ENCODE measurements at regions not wholly inside any gene's neighbourhood (a gene's known extent, or its start where the extent isn't known, plus 50 kb on each side); places are given as distances from the start of the nearest gene placed in this dataset.

DNA sequence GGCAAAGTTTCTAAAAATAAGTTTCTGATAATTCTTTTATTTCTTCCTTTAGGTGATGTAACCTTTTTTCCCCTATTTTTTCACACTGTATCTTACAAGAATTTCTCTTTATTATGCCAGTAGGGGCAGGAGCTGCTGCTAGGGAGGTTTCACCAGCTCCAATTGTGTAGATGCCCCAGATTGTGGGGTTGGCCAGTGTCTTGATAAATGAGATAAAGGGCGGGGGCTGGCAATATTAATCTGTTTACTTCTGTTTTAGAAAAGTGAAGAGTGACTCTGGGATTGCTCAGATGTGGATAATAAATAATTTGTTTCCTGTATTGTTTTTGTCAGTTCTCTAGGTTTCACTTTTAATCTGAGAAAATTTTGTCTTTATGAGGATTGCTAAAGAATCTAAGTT, 190.4 kb downstream of the MC4R start:
- H3K4me1 ChIP-seq (ENCODE audit: control insufficient read depth, insufficient read depth, low read length) = no peaks in the 10 kb centered on the region
- no peak overlapping the region for H3K4me3 ChIP-seq
- BruUV-seq (replicated peaks) = no TSS peak
- H3K4me2 ChIP-seq (ENCODE audit: control insufficient read depth, insufficient read depth) = no peak overlapping the region
- no peaks in the 10 kb centered on the region for H3K9me3 ChIP-seq (replicated peaks; ENCODE audit: control insufficient read depth, insufficient read depth, low read length)
- DNase-seq (ENCODE audit: low read depth, low spot score) (no peak), ATAC-seq (no peak), FAIRE-seq (no peak)
- RAD21 ChIA-PET (ENCODE audit: unreplicated experiment) = no interaction called here
- no peak overlapping the region for H3K9ac ChIP-seq (ENCODE audit: control insufficient read depth, insufficient read depth, low read length)
- no peak overlapping the region for H3K27ac ChIP-seq (ENCODE audit: control insufficient read depth, insufficient read depth)
- in situ Hi-C loops (cut with MboI) = no loop called here
- no peak for TF ChIP-seq NFYB (IDR thresholded peaks at IDR 0.05; ENCODE audit: insufficient read depth, low read depth, low read length)
- no peak for TF ChIP-seq MYB (IDR thresholded peaks at IDR 0.05; ENCODE audit: borderline replicate concordance, low read depth, low read length)
- TF ChIP-seq RFX5 (IDR thresholded peaks at IDR 0.05; ENCODE audit: low read depth, low read length) = no peak
- no peak for TF ChIP-seq SMAD5 (IDR thresholded peaks at IDR 0.05; ENCODE audit: low read depth)
- no peak for TF ChIP-seq NFIC (IDR thresholded peaks at IDR 0.05; ENCODE audit: low read depth, low read length)
- TF ChIP-seq, protein P1, sequence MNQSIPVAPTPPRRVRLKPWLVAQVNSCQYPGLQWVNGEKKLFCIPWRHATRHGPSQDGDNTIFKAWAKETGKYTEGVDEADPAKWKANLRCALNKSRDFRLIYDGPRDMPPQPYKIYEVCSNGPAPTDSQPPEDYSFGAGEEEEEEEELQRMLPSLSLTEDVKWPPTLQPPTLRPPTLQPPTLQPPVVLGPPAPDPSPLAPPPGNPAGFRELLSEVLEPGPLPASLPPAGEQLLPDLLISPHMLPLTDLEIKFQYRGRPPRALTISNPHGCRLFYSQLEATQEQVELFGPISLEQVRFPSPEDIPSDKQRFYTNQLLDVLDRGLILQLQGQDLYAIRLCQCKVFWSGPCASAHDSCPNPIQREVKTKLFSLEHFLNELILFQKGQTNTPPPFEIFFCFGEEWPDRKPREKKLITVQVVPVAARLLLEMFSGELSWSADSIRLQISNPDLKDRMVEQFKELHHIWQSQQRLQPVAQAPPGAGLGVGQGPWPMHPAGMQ (IDR thresholded peaks at IDR 0.05; ENCODE audit: borderline replicate concordance) = no peak
- no peak for TF ChIP-seq HDAC2 (IDR thresholded peaks at IDR 0.05)
- no peak for TF ChIP-seq STAT3 (IDR thresholded peaks at IDR 0.05; ENCODE audit: low read depth, low read length)
- TF ChIP-seq ZNF622 (IDR thresholded peaks at IDR 0.05) = no peak
- no peak for TF ChIP-seq HDGF (IDR thresholded peaks at IDR 0.05)
- no peak for TF ChIP-seq SPI1 (IDR thresholded peaks at IDR 0.05; ENCODE audit: borderline replicate concordance, insufficient read depth, low read depth, low read length)
- no peak for TF ChIP-seq JUNB (IDR thresholded peaks at IDR 0.05)
- no peak for TF ChIP-seq ZNF207 (IDR thresholded peaks at IDR 0.05; ENCODE audit: borderline replicate concordance)
- TF ChIP-seq ETV6 (conservative IDR thresholded peaks at IDR 0.05 in 1 of 2, IDR thresholded peaks at IDR 0.05 in 1 of 2; ENCODE audit: borderline replicate concordance in 1 of 2, low read depth in 1 of 2) = no peak
- TF ChIP-seq, protein P2, sequence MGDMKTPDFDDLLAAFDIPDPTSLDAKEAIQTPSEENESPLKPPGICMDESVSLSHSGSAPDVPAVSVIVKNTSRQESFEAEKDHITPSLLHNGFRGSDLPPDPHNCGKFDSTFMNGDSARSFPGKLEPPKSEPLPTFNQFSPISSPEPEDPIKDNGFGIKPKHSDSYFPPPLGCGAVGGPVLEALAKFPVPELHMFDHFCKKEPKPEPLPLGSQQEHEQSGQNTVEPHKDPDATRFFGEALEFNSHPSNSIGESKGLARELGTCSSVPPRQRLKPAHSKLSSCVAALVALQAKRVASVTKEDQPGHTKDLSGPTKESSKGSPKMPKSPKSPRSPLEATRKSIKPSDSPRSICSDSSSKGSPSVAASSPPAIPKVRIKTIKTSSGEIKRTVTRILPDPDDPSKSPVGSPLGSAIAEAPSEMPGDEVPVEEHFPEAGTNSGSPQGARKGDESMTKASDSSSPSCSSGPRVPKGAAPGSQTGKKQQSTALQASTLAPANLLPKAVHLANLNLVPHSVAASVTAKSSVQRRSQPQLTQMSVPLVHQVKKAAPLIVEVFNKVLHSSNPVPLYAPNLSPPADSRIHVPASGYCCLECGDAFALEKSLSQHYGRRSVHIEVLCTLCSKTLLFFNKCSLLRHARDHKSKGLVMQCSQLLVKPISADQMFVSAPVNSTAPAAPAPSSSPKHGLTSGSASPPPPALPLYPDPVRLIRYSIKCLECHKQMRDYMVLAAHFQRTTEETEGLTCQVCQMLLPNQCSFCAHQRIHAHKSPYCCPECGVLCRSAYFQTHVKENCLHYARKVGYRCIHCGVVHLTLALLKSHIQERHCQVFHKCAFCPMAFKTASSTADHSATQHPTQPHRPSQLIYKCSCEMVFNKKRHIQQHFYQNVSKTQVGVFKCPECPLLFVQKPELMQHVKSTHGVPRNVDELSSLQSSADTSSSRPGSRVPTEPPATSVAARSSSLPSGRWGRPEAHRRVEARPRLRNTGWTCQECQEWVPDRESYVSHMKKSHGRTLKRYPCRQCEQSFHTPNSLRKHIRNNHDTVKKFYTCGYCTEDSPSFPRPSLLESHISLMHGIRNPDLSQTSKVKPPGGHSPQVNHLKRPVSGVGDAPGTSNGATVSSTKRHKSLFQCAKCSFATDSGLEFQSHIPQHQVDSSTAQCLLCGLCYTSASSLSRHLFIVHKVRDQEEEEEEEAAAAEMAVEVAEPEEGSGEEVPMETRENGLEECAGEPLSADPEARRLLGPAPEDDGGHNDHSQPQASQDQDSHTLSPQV (IDR thresholded peaks at IDR 0.05) = no peak
- POLR2A ChIA-PET = no interaction called here
- H2AFZ ChIP-seq (ENCODE audit: control insufficient read depth, low read depth, low read length) = no peak overlapping the region
- SMC1A ChIA-PET (ENCODE audit: uncharacterized antibody, unreplicated experiment) = interaction anchor here (0.6 to 1.9 kb wide), 3 partner anchors 8 to 388 kb away, joined by 3 to 6 read pairs (median 4); no protein-coding TSS in a partner anchor
- H3K79me2 ChIP-seq (ENCODE audit: control insufficient read depth, insufficient read depth, low read length) = no peaks in the 10 kb centered on the region
- H3K27me3 ChIP-seq (replicated peaks in 1 of 2; ENCODE audit: control insufficient read depth in 2 of 2, insufficient read depth in 2 of 2, low read length in 1 of 2) = peaks cover 0 to 3% of the 10 kb centered on the region in 2 experiments; a peak in 1 of 4 replicates
- CTCF ChIA-PET = interaction anchor here (0.8 to 1.1 kb wide), 2 partner anchors 10 to 95 kb away, joined by 3 to 4 read pairs; no protein-coding TSS in a partner anchor
- WGBS (ENCODE audit: insufficient coverage, insufficient replicate concordance, low lambda C conversion rate, missing lambda C conversion rate) = 0% methylated on average over 1 of the region's 1 CpG
- H4K20me1 ChIP-seq (ENCODE audit: control insufficient read depth, insufficient read depth) = no peaks in the 10 kb centered on the region
- intact Hi-C loops (cut with micrococcal nuclease; ENCODE audit: unreplicated experiment) = no loop called here
- H3K36me3 ChIP-seq (ENCODE audit: control insufficient read depth in 2 of 2, insufficient read depth in 2 of 2, low read length in 1 of 2) = no peaks in the 10 kb centered on the region

Measured in GM12878 (cell line).